MM.1S (cell line): ENCODE measurements at regions not wholly inside any gene's neighbourhood (a gene's known extent, or its start where the extent isn't known, plus 50 kb on each side); places are given as distances from the start of the nearest gene placed in this dataset.

Experiments used
- DNase-seq: peaks from one replicate; pipeline ENCODE4 v3.0.0-alpha.2; 2015
- H2AFZ ChIP-seq: fragments of 300-600 bp; sonication (generic); 2 replicates; pipeline ENCODE4 v1.6.0; 2016; ENCODE audit warnings: antibody characterized with exemption, low read length
- H3F3A ChIP-seq: fragments of 300-600 bp; sonication (generic); 2 replicates; pipeline ENCODE4 v1.6.1; 2016; ENCODE audit warnings: mild to moderate bottlenecking, antibody characterized with exemption, low read length, moderate library complexity, mixed read lengths; ENCODE audit not compliant: insufficient read depth
- H3K27ac ChIP-seq: fragments of 300-600 bp; sonication (generic); 2 replicates; pipeline ENCODE4 v1.5.1; 2016; ENCODE audit warnings: mild to moderate bottlenecking, low read length
- H3K27me3 ChIP-seq: fragments of 300-600 bp; sonication (generic); replicated peaks from 2 replicates; pipeline ENCODE4 v1.6.0; 2016; ENCODE audit warnings: low read length; ENCODE audit not compliant: insufficient read depth
- H3K36me3 ChIP-seq: fragments of 300-600 bp; sonication (generic); replicated peaks from 2 replicates; pipeline ENCODE4 v1.6.1; 2016; ENCODE audit warnings: mild to moderate bottlenecking, low read length, mixed read lengths; ENCODE audit not compliant: insufficient read depth
- H3K4me1 ChIP-seq: fragments of 300-600 bp; sonication (generic); 2 replicates; pipeline ENCODE4 v1.6.1; 2016; ENCODE audit warnings: low read length, mixed read lengths
- H3K4me2 ChIP-seq: fragments of 300-600 bp; sonication (generic); 2 replicates; pipeline ENCODE4 v1.6.0; 2016; ENCODE audit warnings: low read depth, low read length
- H3K4me3 ChIP-seq: fragments of 300-600 bp; sonication (generic); 2 replicates; pipeline ENCODE4 v1.5.1; 2016; ENCODE audit warnings: low read length, mixed read lengths
- H3K79me2 ChIP-seq: fragments of 300-600 bp; sonication (generic); 2 replicates; pipeline ENCODE4 v1.6.1; 2016; ENCODE audit warnings: mixed run types, low read length, mixed read lengths
- H3K9ac ChIP-seq: fragments of 300-600 bp; sonication (generic); 2 replicates; pipeline ENCODE4 v1.6.1; 2016; ENCODE audit warnings: low read length, mixed read lengths
- H3K9me2 ChIP-seq: fragments of 300-600 bp; sonication (generic); replicated peaks from 2 replicates; pipeline ENCODE4 v1.6.1; 2016; ENCODE audit warnings: mild to moderate bottlenecking, low read length, mixed read lengths; ENCODE audit not compliant: insufficient read depth
- H3K9me3 ChIP-seq: fragments of 300-600 bp; sonication (generic); replicated peaks from 2 replicates; pipeline ENCODE4 v1.6.1; 2016; ENCODE audit warnings: mild to moderate bottlenecking, low read length, mixed read lengths; ENCODE audit not compliant: insufficient read depth
- H4K20me1 ChIP-seq: fragments of 300-600 bp; sonication (generic); 2 replicates; pipeline ENCODE4 v1.6.1; 2016; ENCODE audit warnings: mild to moderate bottlenecking, low read length, moderate library complexity, mixed read lengths; ENCODE audit not compliant: insufficient read depth
- CTCF ChIP-seq: fragments of 300-600 bp; sonication (generic); IDR thresholded peaks from 2 replicates; pipeline ENCODE4 v1.5.1; 2016; ENCODE audit warnings: antibody characterized with exemption, low read length, mixed read lengths
- EZH2 ChIP-seq: fragments of 300-600 bp; sonication (generic); optimal IDR thresholded peaks from 2 replicates; pipeline ENCODE3; 2017; ENCODE audit warnings: low read depth, mild to moderate bottlenecking, antibody characterized with exemption, low read length, mixed read lengths
- EZH2phosphoT487 ChIP-seq: fragments of 300-600 bp; sonication (generic); IDR thresholded peaks from 2 replicates; pipeline ENCODE4 v1.6.1; 2018; ENCODE audit warnings: antibody characterized with exemption, low read length

DNA sequence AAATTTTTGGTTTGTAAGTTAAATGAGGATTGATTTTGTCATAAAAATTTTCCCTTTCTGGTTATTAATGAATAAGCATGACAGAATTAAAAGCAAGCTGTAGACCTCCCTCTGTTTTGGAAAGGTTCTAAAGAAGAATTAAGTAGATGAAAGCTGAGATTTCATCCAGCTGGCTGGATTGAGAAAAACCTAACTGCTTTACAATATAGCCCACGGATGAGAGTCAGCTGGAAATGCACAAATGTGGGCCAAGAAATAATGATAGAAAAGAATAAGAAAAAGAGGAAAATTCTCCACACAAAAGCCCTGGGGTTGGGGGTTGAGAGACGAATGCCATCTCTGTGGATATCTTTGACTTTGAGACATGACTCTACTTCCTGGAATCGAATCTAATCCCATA lies 631.6 kb downstream of the HDGFL1 start:
- no peak for DNase-seq
- no peaks in the 10 kb centered on the region for H3F3A ChIP-seq
- no peaks in the 10 kb centered on the region for H3K9me3 ChIP-seq
- no peaks in the 10 kb centered on the region for H3K36me3 ChIP-seq
- H3K9ac ChIP-seq: no peak overlapping the region
- no peaks in the 10 kb centered on the region for H3K27me3 ChIP-seq
- H3K4me2 ChIP-seq: no peak overlapping the region
- H4K20me1 ChIP-seq: no peaks in the 10 kb centered on the region
- no peaks in the 10 kb centered on the region for H3K79me2 ChIP-seq
- no peaks in the 10 kb centered on the region for H3K4me1 ChIP-seq
- H3K27ac ChIP-seq: no peak overlapping the region
- H3K9me2 ChIP-seq: no peaks in the 10 kb centered on the region
- H2AFZ ChIP-seq: no peak overlapping the region
- H3K4me3 ChIP-seq: no peak overlapping the region
- no peak for TF ChIP-seq CTCF
- no peak for TF ChIP-seq EZH2phosphoT487
- no peak for TF ChIP-seq EZH2

GRCh38 chr6:23202207-23202606 lies 632.8 kb downstream of the HDGFL1 start:
- H3K27ac ChIP-seq: no peak overlapping the region
- H3K79me2 ChIP-seq: no peaks in the 10 kb centered on the region
- no peak overlapping the region for H3K9ac ChIP-seq
- H3K4me3 ChIP-seq: no peak overlapping the region
- H3K9me3 ChIP-seq: no peaks in the 10 kb centered on the region
- H3K9me2 ChIP-seq: no peaks in the 10 kb centered on the region
- no peak overlapping the region for H2AFZ ChIP-seq
- no peak overlapping the region for H3K4me2 ChIP-seq
- no peak for DNase-seq
- no peaks in the 10 kb centered on the region for H3K27me3 ChIP-seq
- no peak for TF ChIP-seq EZH2
- TF ChIP-seq CTCF: no peak
- TF ChIP-seq EZH2phosphoT487: no peak
- H4K20me1 ChIP-seq: no peaks in the 10 kb centered on the region
- H3F3A ChIP-seq: no peaks in the 10 kb centered on the region
- H3K4me1 ChIP-seq: no peaks in the 10 kb centered on the region
- H3K36me3 ChIP-seq: no peaks in the 10 kb centered on the region

DNA sequence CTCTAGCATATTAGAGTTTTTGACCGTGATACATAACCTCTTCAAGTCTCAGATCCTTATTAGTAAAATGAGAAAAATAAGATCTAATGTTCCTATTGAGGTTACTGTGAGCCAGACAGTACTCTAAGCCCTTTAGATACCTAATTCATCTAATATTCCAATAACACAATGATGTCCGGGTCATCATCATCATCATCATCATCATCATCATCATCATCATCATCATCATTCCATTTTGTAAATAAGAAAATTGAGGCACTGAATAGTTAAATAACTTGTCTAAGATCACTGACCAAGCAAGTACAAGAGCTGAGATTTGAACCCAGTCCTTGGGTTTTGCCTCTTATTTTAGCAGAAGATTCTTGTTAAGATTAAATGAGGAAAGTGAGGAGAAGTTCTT lies 643.0 kb downstream of the HDGFL1 start:
- no peaks in the 10 kb centered on the region for H3K9me2 ChIP-seq
- no peak overlapping the region for H2AFZ ChIP-seq
- H3K4me2 ChIP-seq: no peak overlapping the region
- no peak overlapping the region for H3K9ac ChIP-seq
- no peaks in the 10 kb centered on the region for H3F3A ChIP-seq
- H3K27ac ChIP-seq: no peak overlapping the region
- DNase-seq: no peak
- no peaks in the 10 kb centered on the region for H4K20me1 ChIP-seq
- no peaks in the 10 kb centered on the region for H3K36me3 ChIP-seq
- TF ChIP-seq EZH2 (no peak), CTCF (no peak), EZH2phosphoT487 (no peak)
- H3K27me3 ChIP-seq: no peaks in the 10 kb centered on the region
- no peaks in the 10 kb centered on the region for H3K4me1 ChIP-seq
- no peaks in the 10 kb centered on the region for H3K9me3 ChIP-seq
- H3K79me2 ChIP-seq: no peaks in the 10 kb centered on the region
- no peak overlapping the region for H3K4me3 ChIP-seq

DNA sequence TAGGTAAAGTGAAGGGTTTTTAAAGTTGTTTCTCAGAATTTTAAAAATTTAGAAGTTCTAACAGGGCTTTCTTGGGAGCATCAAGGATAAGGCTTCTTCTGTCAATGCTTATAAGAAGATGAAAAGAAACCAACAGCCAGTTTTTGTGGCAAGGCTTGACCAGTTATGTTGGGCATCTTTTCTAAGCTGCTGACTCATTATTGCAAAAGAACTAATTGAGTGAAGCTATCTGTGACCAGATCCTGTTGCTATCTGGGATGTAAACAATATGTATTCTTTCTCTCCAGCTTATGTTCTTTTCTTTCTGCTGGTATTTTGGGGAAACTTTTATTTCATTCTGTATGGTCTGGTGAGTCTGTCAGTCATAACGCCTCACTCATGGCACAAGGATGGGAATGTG lies 643.8 kb downstream of the HDGFL1 start:
- Histone ChIP-seq H2AFZ (no peak overlapping the region), H3K4me3 (no peak overlapping the region), H3K9me3 (no peaks in the 10 kb centered on the region), H3K27me3 (no peaks in the 10 kb centered on the region), H3K36me3 (no peaks in the 10 kb centered on the region), H3K27ac (no peak overlapping the region), H3K9ac (no peak overlapping the region), H3K9me2 (no peaks in the 10 kb centered on the region), H3K79me2 (no peaks in the 10 kb centered on the region), H4K20me1 (no peaks in the 10 kb centered on the region), H3K4me1 (no peaks in the 10 kb centered on the region), H3K4me2 (no peak overlapping the region), H3F3A (no peaks in the 10 kb centered on the region)
- no peak for DNase-seq
- TF ChIP-seq CTCF: no peak
- no peak for TF ChIP-seq EZH2
- no peak for TF ChIP-seq EZH2phosphoT487
